ENCODE measurements at regions not wholly inside any gene's neighbourhood (a gene's known extent, or its start where the extent isn't known, plus 50 kb on each side); places are given as distances from the start of the nearest gene placed in this dataset.
"Not testable (repeated sequence)": the region's sequence is repeated elsewhere in the genome, so short reads cannot be mapped to it uniquely, and the experiment has no call there.

DNA sequence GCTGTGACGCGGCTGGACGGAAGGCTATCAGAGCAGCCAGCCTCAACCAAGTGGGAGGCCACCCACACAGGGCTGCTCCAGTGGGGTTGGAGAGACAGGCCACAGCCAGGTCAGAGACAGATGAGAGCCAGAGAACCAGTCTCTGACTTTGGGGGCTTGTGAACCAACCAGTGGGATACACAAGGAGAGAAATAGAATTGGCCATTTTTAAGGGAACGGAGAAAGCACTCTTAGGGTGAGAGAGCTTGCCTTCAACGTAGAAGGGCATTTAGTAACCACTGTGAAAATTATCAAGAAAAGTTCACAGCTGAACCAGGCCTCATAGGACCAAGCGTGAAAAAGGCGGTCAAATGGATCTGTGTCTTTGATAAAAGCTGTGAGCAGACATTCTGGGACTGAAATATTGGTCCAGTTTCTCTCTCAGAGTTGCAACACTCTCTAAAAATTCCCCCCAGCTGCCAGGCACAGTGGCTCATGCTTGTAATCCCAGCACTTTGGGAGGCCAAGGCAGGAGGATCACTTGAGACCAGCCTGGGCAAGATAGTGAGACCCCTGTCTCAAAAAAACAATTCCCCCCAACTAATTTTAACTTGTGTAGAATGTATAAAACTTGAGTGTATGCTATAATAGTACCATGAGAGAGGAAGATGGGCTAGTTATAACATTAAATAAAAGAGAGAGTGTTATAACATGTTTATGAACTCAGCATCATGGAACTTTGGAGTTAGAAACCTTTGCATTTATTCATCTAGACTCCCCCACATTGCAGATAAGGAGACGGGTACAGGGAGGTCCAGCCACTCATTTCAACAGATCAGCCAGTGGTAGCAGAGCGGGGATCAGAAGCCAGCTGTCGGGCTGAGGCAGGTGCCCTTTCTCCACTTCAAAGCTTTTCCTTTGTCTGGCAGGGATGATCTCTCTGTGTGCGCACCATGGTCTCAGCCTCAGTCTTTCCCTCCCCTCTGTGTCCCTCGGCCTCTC, 132.2 kb downstream of the NPIPB11 start:
- DNase-seq (ENCODE audit: low read depth) = not testable (repeated sequence)

DNA sequence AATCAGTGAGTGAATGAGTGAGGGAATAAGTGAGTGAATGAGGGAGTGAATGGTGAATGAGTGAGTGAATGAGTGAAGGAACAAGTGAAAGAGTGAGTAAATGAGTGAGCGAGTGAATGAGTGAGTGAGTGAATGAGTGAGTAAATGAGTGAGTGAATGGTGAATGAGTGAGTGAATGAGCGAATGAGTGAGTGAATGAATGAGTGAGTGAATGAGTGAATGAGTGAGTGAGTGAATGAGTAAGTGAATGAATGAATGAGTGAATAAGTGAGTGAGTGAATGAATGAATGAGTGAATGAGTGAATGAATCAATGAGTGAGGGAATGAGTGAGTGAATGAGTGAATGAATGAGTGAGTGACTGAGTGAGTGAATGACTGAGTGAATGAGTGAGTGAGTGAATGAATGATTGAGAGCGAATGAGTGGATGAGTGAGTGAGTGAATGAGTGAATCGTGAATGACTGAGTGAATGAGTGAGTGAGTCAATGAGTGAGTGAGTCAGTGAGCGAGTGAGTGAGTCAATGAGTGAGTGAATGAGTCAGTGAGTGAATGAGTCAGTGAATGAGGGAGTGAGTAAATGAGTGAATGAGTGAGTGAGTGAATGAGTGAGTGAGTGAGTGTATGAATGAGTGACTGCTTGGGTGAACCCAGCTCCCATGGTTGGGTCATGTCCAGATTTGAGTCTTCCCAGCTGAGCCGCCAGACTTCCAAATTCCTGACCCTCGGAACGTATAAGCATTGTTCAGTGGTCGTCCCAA, 133.0 kb downstream of the NPIPB11 start:
- not testable (repeated sequence) for DNase-seq (ENCODE audit: low read depth)

DNA sequence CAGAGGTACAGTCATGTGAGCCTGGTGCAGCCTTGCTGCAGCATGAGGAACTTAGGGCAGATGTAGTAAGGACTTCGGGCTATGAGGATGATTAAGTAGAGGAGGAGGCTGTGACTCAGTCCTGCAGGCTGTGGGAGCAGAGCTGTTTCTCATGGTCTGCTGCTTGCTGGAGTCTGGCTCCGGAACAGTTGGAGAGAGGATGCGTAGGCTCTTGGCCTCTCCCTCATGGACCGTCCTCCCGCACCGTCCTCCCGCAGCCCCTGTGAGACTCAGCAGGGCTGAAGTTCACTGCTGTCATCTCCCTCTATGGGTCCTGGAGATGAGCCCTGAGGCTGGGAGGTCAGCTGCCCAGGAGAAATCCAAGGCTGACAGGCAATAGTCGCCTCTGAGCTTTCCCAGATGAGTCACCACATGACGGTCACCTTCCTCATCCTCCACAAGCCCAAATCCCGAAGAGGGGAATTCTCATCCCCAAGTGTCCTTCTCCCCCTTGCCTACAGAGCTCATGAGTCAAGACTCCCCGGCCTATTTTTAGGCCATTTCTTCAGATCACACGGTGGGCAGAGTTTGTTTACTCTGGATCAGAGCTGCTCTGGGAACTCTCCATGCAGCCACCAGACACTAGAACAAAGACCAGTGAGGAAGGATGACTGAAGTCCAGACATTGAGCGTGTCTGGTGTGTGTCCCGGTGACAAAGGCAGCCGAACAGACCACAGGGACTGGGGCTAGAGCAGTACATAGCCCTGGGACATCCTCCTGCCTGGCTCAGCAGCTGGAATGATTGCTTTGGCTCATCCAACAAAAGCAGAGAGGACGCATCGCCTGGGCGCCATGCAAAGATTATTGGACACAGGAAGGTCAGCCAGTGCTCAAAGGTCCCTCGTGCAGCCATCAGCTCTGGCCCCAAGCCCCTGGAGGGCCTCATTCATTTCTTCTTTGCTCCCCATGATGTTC, 134.5 kb downstream of the NPIPB11 start:
- not testable (repeated sequence) for DNase-seq (ENCODE audit: low read depth)

DNA sequence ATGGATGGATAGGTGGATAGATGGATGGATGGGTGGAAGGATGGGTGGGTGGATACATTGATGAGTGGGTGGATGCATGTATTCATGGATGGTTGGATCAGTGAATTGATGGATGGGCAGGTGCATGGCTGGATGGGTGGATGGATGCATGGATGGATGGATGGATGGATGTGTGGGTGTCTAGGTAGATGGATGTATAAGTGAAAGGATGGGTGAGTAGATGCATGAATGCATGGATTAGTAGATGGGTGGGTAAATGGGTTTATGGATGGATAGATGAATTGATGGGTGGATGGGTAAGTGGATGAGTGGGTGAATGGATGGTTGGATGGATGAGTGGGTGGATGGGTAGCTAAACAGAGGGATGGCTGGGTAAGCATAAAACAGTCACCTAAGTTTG, 135.6 kb downstream of the NPIPB11 start:
- DNase-seq (ENCODE audit: low read depth) = not testable (repeated sequence)

DNA sequence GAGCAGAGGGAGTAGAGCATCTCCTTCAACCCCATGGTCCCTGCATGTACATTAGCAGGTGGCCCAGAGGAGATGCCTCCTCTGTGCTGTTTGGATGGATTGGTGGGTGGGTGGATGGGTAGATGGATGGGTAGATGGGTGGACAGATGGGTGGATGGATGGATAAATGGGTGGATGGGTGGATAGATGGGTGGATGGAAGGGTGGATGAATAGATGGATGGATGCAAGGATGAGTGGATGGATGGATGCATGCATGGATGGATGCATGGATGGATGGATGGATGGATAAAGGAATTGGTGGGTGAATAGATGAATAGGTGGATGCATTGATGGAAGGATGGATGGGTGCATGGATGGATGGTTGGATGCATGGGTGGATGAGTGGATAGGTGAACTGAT, 136.5 kb downstream of the NPIPB11 start:
- DNase-seq (ENCODE audit: low read depth) = not testable (repeated sequence)

DNA sequence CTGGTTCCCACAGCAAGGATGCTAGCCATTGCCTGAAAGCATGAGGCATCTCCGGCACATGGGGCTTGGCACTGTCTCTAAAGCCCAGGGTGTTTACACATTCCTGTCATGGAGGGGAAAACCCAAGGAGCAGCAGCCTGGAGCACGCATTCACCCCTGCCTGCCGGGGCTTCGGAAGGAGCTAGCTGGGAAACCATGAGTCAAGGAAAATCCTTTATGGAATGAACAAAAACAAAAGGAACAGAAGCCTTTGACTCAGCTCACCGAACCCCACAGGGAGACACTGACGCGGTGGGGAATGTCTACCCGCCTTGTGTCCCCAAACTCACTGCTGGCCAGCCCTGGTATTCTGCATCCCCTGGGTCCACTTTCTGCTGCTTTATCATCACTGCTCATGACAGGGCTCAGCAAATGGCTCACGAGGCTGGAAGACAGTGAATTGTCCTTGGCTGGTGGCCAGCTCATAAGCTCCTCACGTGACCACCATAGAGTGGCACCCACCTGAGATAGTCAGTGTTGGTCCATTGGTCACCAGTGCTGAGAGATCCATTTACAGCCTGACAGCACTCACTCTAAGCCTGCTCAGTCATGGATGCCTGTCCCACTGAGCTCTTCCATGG, 137.2 kb downstream of the NPIPB11 start:
- DNase-seq (ENCODE audit: low read depth) = not testable (repeated sequence)

DNA sequence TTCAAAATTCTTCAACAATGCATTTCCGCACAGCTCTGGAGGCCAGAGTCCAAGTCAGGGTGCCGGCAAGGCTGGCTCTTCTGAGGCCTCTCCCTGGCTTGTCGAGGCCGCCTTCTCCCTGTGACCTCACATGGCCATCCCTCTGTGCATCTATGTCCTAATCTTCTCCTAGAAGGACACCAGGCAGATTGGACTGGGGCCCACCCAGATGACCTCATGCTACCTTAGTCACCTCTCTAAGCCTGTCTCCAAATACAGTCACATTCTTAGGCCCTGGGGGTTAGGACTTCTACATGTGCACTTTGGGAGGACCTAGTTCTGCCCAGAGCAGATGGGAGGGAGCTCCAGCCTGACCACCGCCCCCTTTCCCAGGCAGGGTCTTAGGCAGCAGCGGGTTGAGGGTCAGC, 137.7 kb downstream of the NPIPB11 start:
- DNase-seq (ENCODE audit: low read depth) = not testable (repeated sequence)

DNA sequence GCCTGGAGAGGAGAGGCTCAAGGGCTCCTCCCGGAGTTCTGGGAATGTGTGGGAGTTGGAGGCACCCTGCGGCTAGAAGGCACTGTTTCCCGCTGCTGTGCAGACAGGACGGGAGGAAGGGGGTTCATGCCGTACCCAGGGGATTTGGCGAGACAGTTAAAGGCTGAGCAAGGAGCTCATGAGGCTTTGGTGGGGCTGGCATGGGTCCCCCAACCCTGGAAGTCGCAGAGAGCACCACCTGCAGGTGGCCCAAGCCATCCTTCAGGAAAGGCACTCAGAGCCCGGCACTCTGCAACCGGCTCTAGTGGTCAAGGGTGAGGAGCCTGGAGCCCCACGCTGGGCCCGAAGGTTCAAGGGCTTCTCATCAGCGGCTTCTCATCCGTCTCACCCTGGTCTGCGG, 138.2 kb downstream of the NPIPB11 start:
- not testable (repeated sequence) for DNase-seq (ENCODE audit: low read depth)

DNA sequence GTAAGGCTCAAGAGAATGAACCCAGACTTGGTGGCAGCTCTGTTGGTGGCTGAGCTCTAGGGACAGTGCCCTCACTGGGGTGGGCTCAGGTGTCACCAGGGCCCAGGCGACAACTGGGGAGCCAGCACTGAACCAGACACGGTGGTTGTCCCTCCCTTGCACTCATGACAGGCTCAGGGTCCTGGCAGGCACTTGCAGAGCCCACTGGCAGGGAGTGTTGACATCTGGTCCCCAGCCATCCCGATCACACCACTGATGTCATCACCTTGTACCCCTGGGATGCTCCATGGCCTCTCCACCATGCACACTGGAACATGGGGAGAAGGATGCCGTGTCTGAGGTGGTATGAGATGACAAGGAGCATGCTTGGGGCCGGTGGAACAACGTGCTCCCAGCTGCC, 138.6 kb downstream of the NPIPB11 start:
- not testable (repeated sequence) for DNase-seq (ENCODE audit: low read depth)

DNA sequence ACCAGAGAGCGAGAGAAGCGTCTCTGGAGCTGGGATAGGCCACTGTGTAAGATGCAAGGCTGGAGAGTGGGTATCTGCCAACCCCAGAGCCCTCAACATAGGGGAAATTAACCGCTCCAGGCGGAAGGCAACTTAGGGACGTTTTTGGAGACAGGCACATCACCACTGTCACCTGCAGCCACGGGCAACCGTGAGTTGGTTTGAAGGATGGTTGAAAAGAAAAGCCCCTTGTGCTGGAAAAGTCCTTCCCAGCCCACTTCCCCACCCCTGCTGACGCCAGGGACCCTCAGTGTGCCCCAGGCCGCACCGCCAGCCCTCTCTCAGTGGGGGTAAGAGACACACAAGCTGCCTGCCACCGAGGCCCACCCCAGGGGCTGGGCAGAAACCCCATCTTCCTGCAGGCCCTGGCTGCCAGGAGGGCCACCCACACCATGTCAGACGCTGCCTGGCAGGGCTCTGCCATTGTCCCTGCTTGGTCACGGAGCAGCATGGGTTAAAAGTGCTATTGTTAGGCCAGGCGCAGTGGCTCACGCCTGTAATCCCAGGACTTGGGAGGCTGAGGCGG, 139.4 kb downstream of the NPIPB11 start:
- not testable (repeated sequence) for DNase-seq (ENCODE audit: low read depth)

DNA sequence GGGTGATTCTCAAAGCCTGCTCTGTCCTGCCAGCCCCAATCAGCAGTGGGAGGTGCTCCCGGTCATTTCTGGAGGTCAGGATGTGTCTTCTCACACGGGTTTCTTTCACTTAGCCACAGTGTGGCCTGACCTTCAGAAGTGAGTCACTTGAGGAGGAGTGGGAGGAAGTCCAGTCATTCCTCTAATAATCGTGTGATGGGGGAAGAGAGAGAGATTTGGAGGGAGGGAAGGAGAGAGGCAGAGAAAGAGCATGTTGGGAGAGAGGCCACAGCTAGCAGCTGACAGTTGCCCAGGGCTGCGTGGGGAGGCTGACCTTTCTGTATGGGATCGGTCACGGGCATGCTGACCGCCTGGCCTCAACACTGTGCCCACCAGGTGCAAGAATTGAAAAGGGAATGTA, 139.9 kb downstream of the NPIPB11 start:
- DNase-seq (ENCODE audit: low read depth) = not testable (repeated sequence)

DNA sequence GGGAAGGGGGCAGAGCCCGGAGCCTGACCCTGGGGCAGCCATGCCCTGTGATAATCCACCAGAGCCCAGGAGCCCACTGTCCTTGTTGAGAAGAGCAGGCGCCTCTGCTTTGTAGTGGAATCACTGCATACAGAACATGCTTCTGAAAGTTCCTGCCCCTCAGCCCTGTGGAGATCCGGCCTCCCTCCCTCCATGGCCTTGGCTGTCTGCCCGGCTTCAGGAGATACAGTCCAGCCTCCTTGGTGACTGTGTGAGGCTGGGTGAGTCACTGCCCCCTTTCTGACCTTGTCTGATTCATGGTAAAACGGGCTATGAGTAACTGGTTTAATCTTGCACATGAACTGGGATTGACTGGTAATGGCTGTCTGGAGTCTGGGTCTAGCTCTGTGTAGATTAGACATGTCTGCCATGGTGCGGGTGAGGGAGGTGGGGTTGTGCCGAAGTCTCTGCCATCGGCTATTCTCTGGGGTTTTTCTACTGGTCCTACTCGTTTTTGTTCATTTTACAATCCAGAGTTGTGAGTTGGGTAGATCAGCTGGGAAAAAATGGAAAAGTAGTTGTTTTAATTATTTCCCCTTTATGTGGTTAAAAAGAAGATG, 141.2 kb downstream of the NPIPB11 start:
- DNase-seq (ENCODE audit: low read depth) = not testable (repeated sequence)

DNA sequence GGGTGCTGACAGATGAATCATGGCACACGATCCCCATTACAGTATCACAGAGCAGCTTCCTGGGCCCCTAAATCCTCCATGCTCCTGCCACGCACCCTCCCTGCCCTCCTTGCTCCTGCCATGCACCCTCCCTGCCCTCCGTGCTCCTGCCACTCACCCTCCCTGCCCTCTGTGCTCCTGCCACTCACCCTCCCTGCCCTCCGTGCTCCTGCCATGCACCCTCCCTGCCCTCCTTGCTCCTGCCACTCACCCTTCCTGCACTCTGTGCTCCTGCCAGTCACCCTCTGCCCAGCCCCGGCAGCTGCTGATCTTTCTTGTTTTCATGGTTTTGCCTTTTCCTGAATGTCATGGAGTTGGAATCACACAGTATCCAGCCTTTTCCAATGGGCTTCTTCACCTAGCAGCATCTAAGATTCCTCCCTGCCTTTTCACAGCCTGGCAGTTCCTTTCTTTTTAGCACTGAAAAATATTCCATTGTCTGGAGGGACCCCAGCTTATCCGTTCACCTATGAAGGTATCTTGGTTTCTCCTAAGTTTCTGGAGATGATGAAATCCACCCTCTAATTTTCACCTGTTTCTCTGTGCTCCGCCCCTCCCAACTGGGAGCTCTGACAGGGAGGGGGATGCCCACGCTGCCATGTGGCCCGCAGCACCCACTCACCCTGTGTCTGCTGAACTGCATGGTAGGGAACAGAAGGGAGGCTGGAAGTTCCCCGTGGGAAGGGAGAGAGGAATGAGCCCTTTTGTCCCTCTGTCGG, 142.3 kb downstream of the NPIPB11 start:
- not testable (repeated sequence) for DNase-seq (ENCODE audit: low read depth)

DNA sequence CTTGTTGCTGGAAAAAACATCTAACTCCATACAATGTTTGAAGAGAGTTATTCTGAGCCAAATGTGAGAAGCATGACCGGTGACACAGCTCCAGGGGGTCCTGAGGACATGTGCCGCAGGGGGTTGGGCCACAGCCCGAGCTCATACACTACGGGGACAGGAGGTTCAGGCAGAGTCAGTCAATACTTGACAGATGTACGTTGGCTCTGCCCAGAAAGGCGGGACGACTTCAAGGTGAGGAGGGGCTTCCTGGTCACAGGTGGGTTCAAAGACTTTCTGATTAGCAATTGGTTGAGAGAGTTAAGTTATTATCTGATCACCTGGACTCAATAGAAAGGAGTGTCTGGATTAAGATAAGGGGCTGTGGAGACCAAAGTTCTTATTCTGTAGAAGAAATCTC, 143.8 kb downstream of the NPIPB11 start:
- not testable (repeated sequence) for DNase-seq (ENCODE audit: low read depth)

DNA sequence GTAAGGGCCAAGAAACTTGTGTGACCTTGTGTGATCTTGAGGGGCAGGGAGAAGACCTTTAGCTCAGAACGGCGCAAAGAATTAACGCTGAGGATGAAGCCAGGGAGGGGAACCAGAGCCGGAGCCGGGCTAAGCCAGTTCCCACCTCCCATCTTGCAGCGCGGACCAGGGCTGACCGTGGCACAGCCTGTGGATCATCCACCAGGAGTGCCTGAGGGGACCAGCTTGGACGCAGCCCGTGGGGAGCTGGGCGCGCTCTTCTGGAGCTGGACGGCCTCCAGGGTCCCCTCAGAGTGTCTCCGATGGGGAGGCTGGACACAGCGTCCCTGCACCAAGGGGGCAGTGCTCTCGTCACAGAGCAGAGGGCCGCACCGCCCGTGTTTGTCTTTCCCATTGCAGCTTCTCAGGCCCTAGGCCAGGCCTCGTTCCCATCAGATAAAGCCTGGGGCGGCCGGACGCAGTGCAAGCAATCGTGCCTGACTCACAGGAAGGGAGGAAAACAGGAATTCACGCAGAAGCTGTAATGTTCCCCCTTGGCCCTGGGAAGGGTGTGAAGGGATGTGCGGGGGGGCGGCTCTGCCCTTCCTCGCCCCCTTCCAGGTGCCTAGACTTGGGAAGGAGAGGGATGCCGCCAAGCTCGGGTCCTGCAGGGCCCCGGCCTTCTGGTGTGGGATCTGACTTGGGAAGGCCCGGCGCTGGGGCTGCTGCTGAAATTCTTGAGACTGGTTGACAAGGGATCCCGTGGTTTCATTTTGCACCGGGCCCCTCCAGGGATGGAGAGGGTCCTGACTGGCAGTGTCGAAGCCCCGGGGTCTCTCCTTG, 144.9 kb downstream of the NPIPB11 start:
- DNase-seq (ENCODE audit: low read depth) = not testable (repeated sequence)

DNA sequence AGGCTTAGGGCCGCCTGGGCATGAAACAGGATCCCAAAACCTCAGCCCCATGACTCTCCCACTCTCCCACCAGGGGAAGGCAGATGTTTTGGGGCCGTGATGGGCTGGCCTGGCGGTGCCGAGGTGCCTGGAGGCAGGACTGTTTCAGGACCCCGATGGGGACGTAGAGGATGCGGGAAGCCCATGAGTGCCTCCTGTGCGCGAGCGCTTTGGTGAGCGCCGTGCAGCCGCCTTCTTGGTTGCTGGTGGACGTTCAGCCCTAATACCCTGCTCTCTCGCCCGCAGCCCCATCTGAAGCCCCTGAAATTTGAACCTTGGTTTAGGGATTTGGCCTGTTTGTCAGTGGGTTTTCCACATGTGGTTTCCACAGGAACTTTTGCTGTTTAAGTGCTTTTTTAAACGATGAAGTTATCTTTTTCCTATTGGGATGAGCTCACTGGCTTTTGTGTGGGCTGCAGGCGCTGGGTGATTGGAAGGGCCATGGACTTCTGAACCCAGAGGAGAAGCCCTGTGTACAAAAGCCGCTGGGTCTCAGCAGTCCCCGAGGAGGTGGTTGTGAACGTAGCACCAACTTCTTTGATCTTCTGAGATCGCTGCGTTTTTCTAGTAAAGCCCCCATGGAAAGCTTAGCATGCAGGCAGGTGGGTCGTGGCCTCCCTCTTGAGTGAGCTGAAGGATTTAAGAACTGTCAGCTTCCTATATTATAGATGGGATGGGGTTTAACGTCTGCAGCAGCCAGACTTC, 145.7 kb downstream of the NPIPB11 start:
- not testable (repeated sequence) for DNase-seq (ENCODE audit: low read depth)

DNA sequence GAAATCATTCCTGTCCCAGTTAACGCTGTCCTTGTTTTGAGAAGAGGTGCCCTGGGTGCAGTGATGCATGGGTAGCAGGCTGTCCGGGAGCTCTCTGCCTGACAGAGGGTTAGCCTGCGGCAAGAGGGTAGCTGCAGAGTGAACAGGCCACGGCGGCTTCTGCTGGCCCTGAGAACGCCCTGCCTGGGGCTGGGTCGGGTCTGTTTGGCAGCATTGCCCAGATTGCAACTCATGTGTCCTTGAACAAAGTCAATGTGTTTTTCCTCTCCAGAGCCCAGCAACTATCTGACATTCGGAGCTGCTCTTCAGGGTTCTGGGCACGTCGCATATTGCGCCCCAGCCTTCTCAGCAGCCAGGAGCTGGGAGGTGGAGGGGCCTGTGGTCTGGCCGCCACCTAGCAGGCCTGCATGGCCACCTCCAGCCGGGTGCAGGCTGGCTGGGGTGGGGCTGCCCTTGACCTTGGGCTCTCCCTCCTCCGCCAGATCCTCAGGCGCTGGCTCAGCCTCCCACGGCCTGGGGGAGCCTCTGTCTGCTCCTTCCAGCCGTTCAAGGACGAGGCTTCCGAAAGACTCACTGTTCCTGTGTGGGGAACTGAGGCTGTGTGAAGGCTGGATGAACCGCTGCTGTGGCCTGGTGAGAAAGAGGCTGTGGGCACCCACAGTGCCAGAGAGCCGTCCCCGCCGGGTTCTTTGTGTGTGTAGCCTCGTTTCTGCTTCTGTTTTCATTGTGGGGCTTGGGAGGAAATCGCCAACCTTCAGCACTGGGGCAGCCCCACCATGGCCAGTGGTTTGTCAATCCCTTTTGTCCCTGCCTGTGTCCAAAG, 146.7 kb downstream of the NPIPB11 start:
- DNase-seq (ENCODE audit: low read depth) = not testable (repeated sequence)
